ENCODE measurements at regions not wholly inside any gene's neighbourhood (a gene's known extent, or its start where the extent isn't known, plus 50 kb on each side); places are given as distances from the start of the nearest gene placed in this dataset.
"Not testable (repeated sequence)": the region's sequence is repeated elsewhere in the genome, so short reads cannot be mapped to it uniquely, and the experiment has no call there.

DNA sequence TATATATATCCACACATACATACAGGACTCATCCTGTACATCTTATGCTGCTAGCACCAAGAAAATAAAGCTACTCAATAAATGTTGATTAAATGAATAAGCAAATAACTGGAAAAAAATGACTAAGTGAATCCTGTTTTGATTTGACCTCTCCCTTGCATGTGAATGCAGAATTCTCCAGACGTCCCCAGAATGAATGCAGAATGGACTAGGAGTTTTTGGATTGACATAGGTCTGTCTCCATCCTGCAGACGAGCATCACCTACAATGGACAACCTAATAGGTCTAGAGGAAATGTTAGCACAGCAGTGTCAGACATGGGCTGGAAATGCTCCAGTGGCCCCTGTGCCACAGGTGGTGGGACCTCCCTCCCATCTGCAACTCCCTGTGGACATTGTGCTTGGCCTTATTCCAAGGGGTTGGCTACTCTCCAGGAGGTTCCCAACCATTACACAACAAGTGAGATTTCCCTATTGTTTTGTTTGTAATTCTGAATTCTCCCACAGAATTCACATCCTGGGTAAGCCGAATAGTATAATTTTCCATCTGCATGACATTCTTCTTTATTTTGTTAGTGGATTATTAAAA is 337.3 kb upstream of the NBPF12 start:
- TF ChIP-seq, protein P1, sequence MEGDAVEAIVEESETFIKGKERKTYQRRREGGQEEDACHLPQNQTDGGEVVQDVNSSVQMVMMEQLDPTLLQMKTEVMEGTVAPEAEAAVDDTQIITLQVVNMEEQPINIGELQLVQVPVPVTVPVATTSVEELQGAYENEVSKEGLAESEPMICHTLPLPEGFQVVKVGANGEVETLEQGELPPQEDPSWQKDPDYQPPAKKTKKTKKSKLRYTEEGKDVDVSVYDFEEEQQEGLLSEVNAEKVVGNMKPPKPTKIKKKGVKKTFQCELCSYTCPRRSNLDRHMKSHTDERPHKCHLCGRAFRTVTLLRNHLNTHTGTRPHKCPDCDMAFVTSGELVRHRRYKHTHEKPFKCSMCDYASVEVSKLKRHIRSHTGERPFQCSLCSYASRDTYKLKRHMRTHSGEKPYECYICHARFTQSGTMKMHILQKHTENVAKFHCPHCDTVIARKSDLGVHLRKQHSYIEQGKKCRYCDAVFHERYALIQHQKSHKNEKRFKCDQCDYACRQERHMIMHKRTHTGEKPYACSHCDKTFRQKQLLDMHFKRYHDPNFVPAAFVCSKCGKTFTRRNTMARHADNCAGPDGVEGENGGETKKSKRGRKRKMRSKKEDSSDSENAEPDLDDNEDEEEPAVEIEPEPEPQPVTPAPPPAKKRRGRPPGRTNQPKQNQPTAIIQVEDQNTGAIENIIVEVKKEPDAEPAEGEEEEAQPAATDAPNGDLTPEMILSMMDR (IDR thresholded peaks at IDR 0.05 in 8 of 11, conservative IDR thresholded peaks at IDR 0.05 in 3 of 11) = not testable (repeated sequence)
- TF ChIP-seq POLR2A (IDR thresholded peaks at IDR 0.05) = not testable (repeated sequence)

Data from spleen (tissue), 7 donors.